Activated naive CD4-positive, alpha-beta T cell treated with anti-CD3 and anti-CD28 coated beads, Interleukin-2, amount 50 U/mL, for 72 hours (primary cell): ENCODE measurements at regions not wholly inside any gene's neighbourhood (a gene's known extent, or its start where the extent isn't known, plus 50 kb on each side); places are given as distances from the start of the nearest gene placed in this dataset.

ENCODE experiments used
- ATAC-seq, 2 donors: fragments of 150-1000 bp; cut with Tn5 transposase; 2 replicates each; pipeline ENCODE4 v1.10.0; 2021; ENCODE audit warnings: mild to moderate bottlenecking in 2 of 2, moderate library complexity in 2 of 2
- DNase-seq, 2 donors: peaks; one replicate each; pipeline ENCODE4 v3.0.0; 2021 to 2022; ENCODE audit warnings: low spot score in 2 of 2
- H3K27ac Mint-ChIP-seq, 2 donors: one replicate each; pipeline ENCODE4 v1.8.0; 2022; ENCODE audit warnings: mild to moderate bottlenecking in 2 of 2, mixed read lengths in 2 of 2
- H3K36me3 Mint-ChIP-seq, 2 donors: one replicate each; pipeline ENCODE4 v1.8.0; 2022; ENCODE audit warnings: mixed read lengths in 2 of 2
- H3K9me3 Mint-ChIP-seq, 2 donors: one replicate each; pipeline ENCODE4 v1.8.0; 2022; ENCODE audit warnings: mixed read lengths in 2 of 2

- ATAC-seq (no peak), DNase-seq (no peak)
- Mint-ChIP-seq H3K27ac (no peak overlapping the region), H3K36me3 (no peaks in the 10 kb centered on the region), H3K9me3 (no peaks in the 10 kb centered on the region)
Measured at GRCh38 chr2:173814306-173814705, 150.9 kb downstream of the SP3 start.

- DNase-seq: no peak
- Mint-ChIP-seq H3K36me3 (no peaks in the 10 kb centered on the region), H3K9me3 (no peaks in the 10 kb centered on the region), H3K27ac (no peak overlapping the region)
- ATAC-seq: no peak
Measured at GRCh38 chr2:173815772-173816171, 149.4 kb downstream of the SP3 start.

GRCh38 chr2:173817582-173817981 is 147.6 kb downstream of the SP3 start:
- no peak overlapping the region for H3K27ac Mint-ChIP-seq
- ATAC-seq (no peak), DNase-seq (no peak)
- H3K36me3 Mint-ChIP-seq: no peaks in the 10 kb centered on the region
- H3K9me3 Mint-ChIP-seq: no peaks in the 10 kb centered on the region

GRCh38 chr2:173818285-173818684 is 146.9 kb downstream of the SP3 start:
- Mint-ChIP-seq H3K27ac (no peak overlapping the region), H3K36me3 (no peaks in the 10 kb centered on the region), H3K9me3 (no peaks in the 10 kb centered on the region)
- no peak for ATAC-seq
- no peak for DNase-seq

GRCh38 chr2:173819852-173820251 is 145.3 kb downstream of the SP3 start:
- Mint-ChIP-seq H3K27ac (no peak overlapping the region), H3K36me3 (no peaks in the 10 kb centered on the region), H3K9me3 (no peaks in the 10 kb centered on the region)
- no peak for ATAC-seq
- DNase-seq: no peak

- DNase-seq (no peak), ATAC-seq (no peak)
- Mint-ChIP-seq H3K27ac (no peak overlapping the region), H3K9me3 (no peaks in the 10 kb centered on the region), H3K36me3 (no peaks in the 10 kb centered on the region)
Measured at GRCh38 chr2:173821451-173821850, 143.7 kb downstream of the SP3 start.

GRCh38 chr2:173822889-173823542 is 142.2 kb downstream of the SP3 start:
- H3K27ac Mint-ChIP-seq: no peak overlapping the region
- ATAC-seq (no peak), DNase-seq (no peak)
- no peaks in the 10 kb centered on the region for H3K9me3 Mint-ChIP-seq
- no peaks in the 10 kb centered on the region for H3K36me3 Mint-ChIP-seq

- DNase-seq: no peak
- H3K9me3 Mint-ChIP-seq: no peaks in the 10 kb centered on the region
- H3K36me3 Mint-ChIP-seq: no peaks in the 10 kb centered on the region
- no peak overlapping the region for H3K27ac Mint-ChIP-seq
- no peak for ATAC-seq
Measured at GRCh38 chr2:173823543-173823939, 141.6 kb downstream of the SP3 start.

- Mint-ChIP-seq H3K27ac (no peak overlapping the region), H3K9me3 (no peaks in the 10 kb centered on the region), H3K36me3 (no peaks in the 10 kb centered on the region)
- ATAC-seq: no peak
- DNase-seq: no peak
Measured at GRCh38 chr2:173828189-173829142, 136.7 kb downstream of the SP3 start.

GRCh38 chr2:173829727-173830126 is 135.4 kb downstream of the SP3 start:
- Mint-ChIP-seq H3K36me3 (no peaks in the 10 kb centered on the region), H3K9me3 (no peaks in the 10 kb centered on the region), H3K27ac (no peak overlapping the region)
- ATAC-seq: no peak
- DNase-seq: no peak

GRCh38 chr2:173830170-173830569 is 135.0 kb downstream of the SP3 start:
- no peak for ATAC-seq
- H3K9me3 Mint-ChIP-seq: no peaks in the 10 kb centered on the region

GRCh38 chr2:173831312-173832229 is 133.6 kb downstream of the SP3 start:
- DNase-seq: no peak
- Mint-ChIP-seq H3K9me3 (no peaks in the 10 kb centered on the region), H3K36me3 (no peaks in the 10 kb centered on the region), H3K27ac (no peak overlapping the region)
- ATAC-seq: no peak

More at GRCh38 chr2:173830170-173830569, 135.0 kb downstream of the SP3 start:
- H3K36me3 Mint-ChIP-seq: no peaks in the 10 kb centered on the region
- H3K27ac Mint-ChIP-seq: no peak overlapping the region
- no peak for DNase-seq

- H3K9me3 Mint-ChIP-seq: no peaks in the 10 kb centered on the region
- H3K36me3 Mint-ChIP-seq: no peaks in the 10 kb centered on the region
- no peak overlapping the region for H3K27ac Mint-ChIP-seq
- DNase-seq (no peak), ATAC-seq (no peak)
Measured at GRCh38 chr2:173834141-173834540, 131.0 kb downstream of the SP3 start.

- H3K36me3 Mint-ChIP-seq: no peaks in the 10 kb centered on the region
- H3K9me3 Mint-ChIP-seq: no peaks in the 10 kb centered on the region
- H3K27ac Mint-ChIP-seq: peak overlapping the region in 1 of 2 donors; percentile 18
- DNase-seq (no peak), ATAC-seq (no peak)
Measured at GRCh38 chr2:173835726-173836125, 129.4 kb downstream of the SP3 start.

GRCh38 chr2:173841110-173841509 is 124.1 kb downstream of the SP3 start:
- ATAC-seq (no peak), DNase-seq (no peak)
- Mint-ChIP-seq H3K36me3 (no peaks in the 10 kb centered on the region), H3K9me3 (no peaks in the 10 kb centered on the region), H3K27ac (no peak overlapping the region)

GRCh38 chr2:173843526-173843925 is 121.6 kb downstream of the SP3 start:
- Mint-ChIP-seq H3K27ac (no peak overlapping the region), H3K9me3 (peaks cover 0 to 3% of the 10 kb centered on the region in 2 donors), H3K36me3 (peaks cover 0 to 5% of the 10 kb centered on the region in 2 donors)
- DNase-seq (no peak), ATAC-seq (no peak)

- peaks cover 0 to 5% of the 10 kb centered on the region in 2 donors for H3K36me3 Mint-ChIP-seq
- peaks cover 0 to 3% of the 10 kb centered on the region in 2 donors for H3K9me3 Mint-ChIP-seq
- ATAC-seq (no peak), DNase-seq (no peak)
- H3K27ac Mint-ChIP-seq: no peak overlapping the region
Measured at GRCh38 chr2:173851141-173851641, 114.0 kb downstream of the SP3 start.
